DOHH2 (cell line): ENCODE measurements at regions not wholly inside any gene's neighbourhood (a gene's known extent, or its start where the extent isn't known, plus 50 kb on each side); places are given as distances from the start of the nearest gene placed in this dataset.

Experiments
- CTCF ChIP-seq: fragments of 200-600 bp; sonication (generic); IDR thresholded peaks from one replicate; pipeline ENCODE4 v1.5.1; 2014; ENCODE audit warnings: antibody characterized with exemption, mild to moderate bottlenecking, low read depth, low read length; ENCODE audit not compliant: poor library complexity, severe bottlenecking
- EZH2phosphoT487 ChIP-seq: fragments of 200-600 bp; sonication (generic); IDR thresholded peaks from 2 replicates; pipeline ENCODE4 v1.6.1; 2017; ENCODE audit warnings: borderline replicate concordance, mild to moderate bottlenecking, antibody characterized with exemption, low read length, moderate library complexity, mixed read lengths

- TF ChIP-seq CTCF = no peak
- no peak for TF ChIP-seq EZH2phosphoT487
Observed at GRCh38 chr2:16130541-16130880, 190.2 kb downstream of the MYCN start.
